ENCODE measurements at regions not wholly inside any gene's neighbourhood (a gene's known extent, or its start where the extent isn't known, plus 50 kb on each side); places are given as distances from the start of the nearest gene placed in this dataset.
"Not testable (repeated sequence)": the region's sequence is repeated elsewhere in the genome, so short reads cannot be mapped to it uniquely, and the experiment has no call there.

DNA sequence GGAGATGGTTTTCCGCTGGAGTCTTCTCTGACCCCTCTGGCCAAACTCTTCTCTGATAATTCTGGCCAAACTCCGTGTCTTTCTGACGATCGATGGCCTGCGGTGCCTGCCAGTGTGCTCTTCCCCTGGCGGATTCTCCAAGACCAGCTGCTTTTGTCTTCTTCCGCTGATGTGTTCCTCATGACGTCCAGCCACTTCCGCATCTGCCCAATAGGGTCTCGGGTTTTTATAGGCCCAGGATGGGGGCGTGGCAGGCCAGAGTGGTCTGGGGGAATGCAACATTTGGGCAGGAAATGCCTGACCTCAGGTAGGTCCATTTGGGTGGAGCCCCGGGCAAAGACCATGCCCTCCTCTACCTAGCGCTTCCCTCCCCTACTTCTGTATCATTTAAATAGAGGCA is 1542.1 kb downstream of the STIM2 start:
- DNase-seq (ENCODE audit: low read depth): no peak

DNA sequence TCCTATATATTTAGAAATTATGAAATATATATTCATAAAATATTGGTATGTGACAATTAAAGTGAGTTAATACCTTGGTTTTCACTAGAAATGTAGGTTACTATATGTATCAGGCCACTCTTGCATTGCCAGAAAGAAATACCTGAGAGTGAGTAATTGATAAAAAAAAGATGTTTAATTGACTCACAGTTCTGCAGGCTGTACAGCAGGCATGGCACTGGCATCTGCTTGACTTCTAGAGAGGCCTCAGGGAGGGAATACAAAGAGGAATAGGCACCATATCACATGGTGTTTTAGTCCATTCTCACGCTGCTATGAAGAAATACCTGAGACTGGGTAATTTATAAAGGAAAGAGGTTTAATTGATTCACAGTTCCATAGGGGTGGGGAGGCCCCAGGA is 1560.6 kb downstream of the STIM2 start:
- DNase-seq (ENCODE audit: low read depth): no peak

DNA sequence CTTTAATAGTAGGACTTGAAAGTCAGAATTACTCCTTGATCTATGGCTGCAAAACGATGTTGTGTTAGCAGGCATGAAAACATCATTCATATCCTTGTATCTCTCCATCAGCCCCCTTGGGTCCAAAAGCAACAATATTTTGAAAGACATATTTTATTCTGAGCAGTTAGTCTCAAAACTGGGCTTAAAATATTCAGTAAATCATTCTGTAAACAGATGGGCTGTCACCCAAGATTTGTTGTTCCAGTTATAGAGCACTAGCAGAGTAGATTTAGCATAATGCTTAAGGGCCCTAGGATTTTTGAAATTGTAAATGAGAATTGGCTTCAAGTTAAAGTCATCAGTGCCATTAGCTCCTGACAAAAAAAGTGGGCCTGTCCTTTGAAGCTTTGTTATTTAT is 1565.6 kb downstream of the STIM2 start:
- no peak for DNase-seq (ENCODE audit: low read depth)

DNA sequence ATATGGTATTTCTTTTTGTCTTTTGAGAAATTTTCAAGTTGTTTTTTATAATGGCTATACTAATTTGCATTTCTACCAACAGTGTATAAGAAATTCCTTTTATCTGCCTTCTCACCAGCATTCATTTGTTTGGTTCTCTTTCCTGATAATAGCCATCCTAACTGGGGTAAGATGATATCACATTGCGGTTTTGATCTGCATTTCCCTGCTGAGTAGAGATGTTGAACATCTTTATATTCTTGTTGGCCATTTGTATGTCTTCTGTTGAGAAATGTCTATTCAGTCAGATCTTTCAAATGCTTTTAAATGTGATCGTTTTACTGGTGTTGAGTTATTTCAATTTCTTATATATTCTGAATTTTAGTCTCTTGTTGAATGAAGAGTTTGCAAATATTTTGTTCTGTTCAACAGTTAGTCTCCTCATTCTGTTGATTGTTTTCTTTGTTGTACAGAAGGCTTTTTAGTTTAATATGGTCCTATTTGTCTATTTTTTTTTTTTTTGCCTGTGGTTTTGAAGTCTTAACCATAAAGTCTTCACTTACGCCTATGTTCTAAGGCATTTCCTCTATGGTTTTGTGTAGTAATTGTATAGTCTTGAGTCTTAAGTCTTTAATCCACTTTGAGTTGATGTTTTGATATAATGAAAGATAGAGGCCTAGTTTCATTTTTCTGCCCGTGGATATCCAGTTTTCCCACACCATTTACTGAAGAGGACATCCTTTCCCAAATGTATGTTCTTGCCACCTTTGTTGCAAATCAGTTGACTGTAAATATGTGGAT is 1566.9 kb downstream of the STIM2 start:
- no peak for DNase-seq (ENCODE audit: low read depth)

DNA sequence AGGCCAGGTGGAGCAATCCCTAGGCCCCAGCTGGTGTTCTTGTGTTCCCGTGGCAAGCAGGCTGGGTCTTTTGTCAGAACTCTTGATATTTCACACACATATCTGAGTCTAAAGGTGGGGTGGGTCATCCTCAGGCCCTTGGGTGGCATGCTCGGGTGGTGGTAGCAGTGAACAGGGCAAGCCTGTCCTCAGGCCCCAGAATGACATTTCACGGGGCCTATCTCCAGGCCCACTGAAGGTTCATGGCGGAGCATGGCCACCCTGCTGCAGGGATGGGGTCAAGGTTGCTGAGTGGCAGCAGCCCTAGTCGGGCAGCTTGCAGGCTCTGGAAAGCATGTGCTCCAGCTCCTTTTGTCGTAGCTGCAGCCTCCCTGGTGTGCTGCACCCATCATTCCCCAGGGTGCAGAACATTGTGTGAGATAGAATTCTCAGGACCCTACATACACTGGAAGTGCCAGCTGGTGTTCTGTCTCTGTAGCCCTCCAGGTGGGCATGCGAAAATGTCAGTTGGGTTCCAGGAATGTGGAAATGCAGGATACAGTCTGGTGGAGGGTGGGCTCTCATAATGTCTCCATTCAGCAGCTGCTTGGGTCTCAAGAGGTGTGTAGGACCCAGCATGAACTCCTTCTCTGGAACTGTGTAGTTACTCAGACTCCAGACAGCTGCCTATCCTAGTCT is 1571.8 kb downstream of the STIM2 start:
- no peak for DNase-seq (ENCODE audit: low read depth)

- no peak for DNase-seq (ENCODE audit: low read depth)
Observed at GRCh38 chr4:28435314-28435713, 1574.7 kb downstream of the STIM2 start.

DNA sequence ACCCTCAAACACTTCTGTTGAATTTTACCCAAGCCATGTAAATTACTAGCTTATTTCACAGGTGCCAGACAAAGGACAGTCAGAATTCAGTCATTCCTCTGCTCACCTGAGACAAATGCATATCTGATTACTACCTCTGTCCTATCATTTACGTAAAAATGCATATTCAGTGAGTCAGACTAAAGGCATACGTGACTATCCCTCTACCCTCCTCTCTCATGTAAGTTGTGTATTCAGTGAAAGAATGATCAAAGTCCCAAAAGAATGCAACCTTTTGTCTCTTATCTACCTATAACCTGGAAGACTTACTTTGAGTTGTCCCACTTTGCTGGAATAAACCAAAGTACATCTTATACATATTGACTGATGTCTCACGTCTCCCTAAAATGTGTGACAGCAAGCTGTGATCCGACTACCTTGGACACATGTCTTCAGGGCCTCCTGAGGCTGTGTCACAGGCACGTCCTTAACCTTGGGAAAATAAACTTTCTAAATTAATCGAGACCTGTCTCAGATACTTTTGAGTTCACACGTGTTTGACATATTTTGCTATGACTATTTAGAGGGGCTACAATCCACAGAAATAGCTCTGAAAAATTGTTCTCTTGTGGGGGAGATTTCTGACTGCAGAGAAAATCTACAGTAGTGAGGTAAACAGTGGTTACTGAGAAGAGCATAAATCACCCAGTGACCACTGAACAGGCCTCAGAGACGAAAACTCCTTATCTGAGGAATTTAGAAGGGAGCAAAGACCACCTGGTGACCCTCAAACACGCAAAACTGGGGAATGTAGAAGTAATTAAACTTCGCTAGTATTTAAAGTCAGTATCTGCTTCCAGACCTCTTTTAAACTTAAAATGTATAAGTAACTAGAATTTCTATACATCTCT is 1575.8 kb downstream of the STIM2 start:
- DNase-seq (ENCODE audit: low read depth): no peak

DNA sequence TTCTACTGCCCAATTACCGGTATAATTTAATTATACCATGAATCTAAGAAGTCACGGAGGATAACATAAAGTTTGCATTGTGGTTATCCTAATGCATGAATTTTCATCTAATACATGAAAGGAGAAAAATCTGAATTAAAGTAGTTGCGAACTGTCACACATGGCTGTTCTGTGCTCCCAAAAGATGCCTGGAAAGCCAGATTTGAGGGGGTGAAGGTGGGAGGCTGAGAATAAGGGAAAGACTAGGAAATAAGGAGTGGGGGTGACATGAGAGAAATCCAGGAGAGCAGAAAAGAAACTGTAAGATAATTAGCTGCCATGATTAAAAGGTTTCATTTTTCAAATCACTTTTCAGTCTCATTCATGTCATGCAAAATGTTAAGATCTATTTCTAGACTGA is 1582.7 kb downstream of the STIM2 start:
- DNase-seq (ENCODE audit: low read depth): no peak

DNA sequence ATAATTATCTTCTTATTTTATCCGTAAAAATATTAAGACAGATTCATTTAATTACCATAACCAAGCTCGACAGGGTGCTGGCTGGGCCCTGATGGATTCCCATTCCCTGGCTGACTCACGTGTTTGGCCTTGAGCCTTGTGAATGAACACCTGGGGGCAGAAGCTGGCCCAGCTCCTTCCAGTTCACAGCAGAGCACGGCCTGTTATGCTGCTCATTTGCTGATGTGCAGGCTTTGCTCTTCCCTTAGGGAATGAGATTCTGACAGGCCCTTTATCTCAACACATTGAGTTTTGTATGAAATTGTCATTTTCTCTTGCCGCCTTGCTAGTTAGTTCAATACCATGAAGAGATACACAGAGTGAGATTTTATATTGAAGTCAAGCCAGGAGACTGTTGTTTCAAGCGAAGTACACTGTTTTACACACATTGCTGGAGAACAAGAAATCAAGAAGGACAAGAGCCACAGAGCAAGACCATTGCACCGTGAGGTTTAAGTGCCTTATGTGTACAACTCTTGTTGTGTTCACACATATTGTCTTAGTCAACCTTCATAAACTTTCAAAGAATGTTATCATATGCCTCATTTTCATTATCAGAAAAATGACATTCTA is 1583.3 kb downstream of the STIM2 start:
- no peak for DNase-seq (ENCODE audit: low read depth)

DNA sequence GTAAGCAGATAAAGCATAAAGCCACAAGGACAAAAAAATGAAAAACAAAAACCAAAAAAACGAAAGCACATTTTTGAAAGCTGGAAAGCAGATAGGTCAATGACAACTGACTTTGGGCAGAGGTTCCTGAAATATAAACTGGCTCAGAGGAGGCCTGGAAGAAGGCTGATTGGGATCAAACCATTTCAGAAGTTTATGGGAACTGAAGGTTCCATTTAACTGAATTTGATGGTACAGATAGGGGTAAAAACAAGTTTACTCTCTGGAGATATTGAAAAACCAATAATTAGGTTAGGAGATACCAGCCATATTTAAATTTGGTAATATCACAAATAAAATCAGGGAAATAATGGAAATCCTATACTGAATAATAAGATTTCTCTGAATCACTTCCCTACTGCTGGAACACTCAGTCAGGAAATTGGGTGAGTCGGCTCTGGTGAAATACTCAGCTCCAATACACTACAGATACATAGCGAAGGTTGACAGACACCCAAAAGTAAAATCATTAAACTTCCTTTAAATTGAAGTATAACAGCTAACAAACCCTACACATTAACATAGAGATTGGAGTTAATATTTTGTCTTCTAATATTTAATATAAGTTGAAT is 1584.3 kb downstream of the STIM2 start:
- no peak for DNase-seq (ENCODE audit: low read depth)

GRCh38 chr4:28449085-28449484 is 1588.4 kb downstream of the STIM2 start:
- no peak for DNase-seq (ENCODE audit: low read depth)

DNA sequence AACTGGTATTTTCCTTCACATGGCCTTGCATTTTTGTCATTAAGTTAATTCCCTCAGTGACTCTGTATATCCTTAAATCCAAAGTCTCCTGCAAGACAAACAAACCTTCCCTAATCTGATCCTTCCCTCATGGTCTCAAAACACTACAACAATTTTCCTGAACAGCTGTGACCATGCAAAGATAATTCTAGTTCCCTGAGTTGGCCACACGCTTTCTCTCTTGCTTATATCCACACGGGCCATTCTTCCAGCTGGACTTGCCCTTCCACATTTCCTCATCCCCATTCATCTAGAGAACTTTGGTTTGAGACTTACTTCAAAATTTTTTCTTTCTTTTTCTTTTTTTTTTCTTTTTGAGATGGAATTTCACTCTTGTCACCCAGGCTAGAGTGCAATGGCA is 1590.7 kb downstream of the STIM2 start:
- no peak for DNase-seq (ENCODE audit: low read depth)

DNA sequence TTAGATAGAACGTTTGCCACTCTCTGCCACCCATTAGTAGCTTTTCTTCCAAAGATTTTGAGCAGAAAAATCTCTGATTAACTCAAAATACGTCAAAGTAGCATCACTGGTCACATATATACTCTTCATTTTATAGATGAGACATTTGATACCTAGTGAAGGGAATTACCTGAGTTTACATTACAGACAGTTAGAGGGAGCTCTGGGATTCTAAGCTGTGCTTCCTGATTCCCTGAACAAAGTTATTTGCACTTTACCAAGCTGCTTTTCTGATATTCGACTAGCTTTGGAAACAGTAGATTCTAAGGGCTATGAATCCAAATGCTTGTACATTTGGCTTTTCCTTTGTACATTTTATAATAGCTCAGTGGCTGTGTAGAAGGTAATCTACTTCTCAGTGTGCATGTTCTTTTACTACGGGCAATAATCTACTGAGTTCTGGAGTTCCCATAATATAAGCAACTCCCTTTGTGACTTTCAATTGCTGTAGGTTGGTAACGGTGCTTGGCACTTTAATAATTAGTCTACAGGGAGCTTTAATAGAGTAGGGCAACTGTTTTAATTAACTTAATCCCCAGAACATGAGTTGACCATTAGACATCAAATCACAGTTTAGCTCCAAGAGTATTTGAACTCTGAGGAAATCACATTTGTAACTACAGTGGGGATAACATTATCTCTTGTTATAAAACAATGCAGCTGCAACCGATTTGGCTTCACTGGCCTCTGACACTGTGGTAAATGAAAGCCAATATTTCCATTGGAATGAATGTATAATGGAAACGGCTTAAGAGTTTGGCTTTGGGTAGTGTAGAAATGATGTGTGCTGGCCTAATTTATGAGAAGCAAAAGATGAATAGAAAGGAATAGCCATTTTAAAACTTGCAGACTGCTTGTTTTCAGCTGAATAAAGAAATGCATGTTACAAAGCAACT is 1602.4 kb downstream of the STIM2 start:
- DNase-seq (ENCODE audit: low read depth): no peak

GRCh38 chr4:28464823-28465222 is 1604.2 kb downstream of the STIM2 start:
- no peak for DNase-seq (ENCODE audit: low read depth)

- not testable (repeated sequence) for DNase-seq (ENCODE audit: low read depth)
Observed at GRCh38 chr4:28466886-28467285, 1606.2 kb downstream of the STIM2 start.

GRCh38 chr4:28469387-28469786 is 1608.7 kb downstream of the STIM2 start:
- DNase-seq (ENCODE audit: low read depth): no peak

- no peak for DNase-seq (ENCODE audit: low read depth)
Observed at GRCh38 chr4:28469886-28470285, 1609.2 kb downstream of the STIM2 start.

DNA sequence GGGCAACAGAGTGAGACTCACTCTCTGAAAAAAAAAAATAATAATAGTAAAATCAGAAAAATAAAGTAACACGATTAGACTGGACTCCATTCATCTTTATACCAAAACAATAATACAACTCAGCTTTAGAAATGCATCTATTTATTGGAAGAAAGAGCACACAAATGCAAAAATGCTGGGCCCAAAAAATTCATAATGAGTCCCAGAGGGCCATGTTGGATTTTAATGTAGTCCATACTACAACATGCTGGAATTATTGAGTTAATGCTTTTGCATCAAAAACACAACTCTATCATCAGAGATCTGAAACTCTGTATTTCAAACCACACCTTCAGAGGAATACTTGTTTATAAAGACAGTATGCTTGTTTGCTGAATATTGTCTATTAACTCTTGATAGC is 1614.7 kb downstream of the STIM2 start:
- DNase-seq (ENCODE audit: low read depth): no peak

GRCh38 chr4:28479666-28480065 is 1619.0 kb downstream of the STIM2 start:
- DNase-seq (ENCODE audit: low read depth): no peak

DNA sequence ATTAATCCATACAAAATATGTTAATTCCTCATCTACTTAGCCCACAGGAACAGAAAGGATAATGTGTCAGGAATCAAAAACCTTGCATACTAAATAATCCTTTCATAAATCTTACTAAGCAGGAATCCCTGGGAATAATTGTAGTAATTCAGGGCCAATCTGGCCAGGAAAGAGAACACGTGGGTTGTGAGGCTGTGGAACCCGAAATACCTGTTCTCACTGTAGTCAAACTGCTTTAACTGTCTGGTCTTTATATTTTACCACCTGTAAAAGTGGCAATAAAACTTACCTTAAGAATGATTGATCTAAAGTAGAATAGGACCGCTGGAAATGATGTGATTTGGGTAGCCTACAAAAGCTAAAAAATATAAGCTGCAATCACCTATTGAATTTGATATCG is 1620.9 kb downstream of the STIM2 start:
- DNase-seq (ENCODE audit: low read depth): no peak
